ENCODE measurements at regions not wholly inside any gene's neighbourhood (a gene's known extent, or its start where the extent isn't known, plus 50 kb on each side); places are given as distances from the start of the nearest gene placed in this dataset.

DNA sequence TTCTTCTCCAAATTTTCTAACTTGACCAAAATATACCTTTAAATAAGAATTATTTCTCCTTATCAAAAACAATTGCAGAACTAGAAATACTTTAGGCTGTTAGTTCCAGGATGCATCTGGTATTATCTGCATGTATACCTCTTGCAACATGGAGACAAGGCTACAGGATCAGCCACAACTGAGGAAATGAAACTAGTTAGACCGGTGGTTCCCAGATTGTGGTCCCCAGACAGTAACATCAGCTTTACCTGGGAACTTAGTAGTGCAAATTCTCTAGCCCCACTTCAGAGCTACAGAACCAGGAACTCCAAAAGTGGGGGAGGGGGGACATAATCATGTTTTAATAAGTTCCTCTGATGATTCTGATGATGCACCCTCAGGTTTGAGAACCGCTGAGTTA is 61.6 kb upstream of the C9orf72 start:
- H3K4me2 ChIP-seq (ENCODE audit: insufficient read depth, low read length), result no peak overlapping the region
- no peaks in the 10 kb centered on the region for H3K9me1 ChIP-seq (ENCODE audit: control insufficient read depth, insufficient read depth, low read length)
- no TSS peak for BruUV-seq (replicated peaks)
- no peak overlapping the region for H2AFZ ChIP-seq (ENCODE audit: low read depth, low read length)
- H3K27ac ChIP-seq (ENCODE audit: extremely low read depth, low read depth, low read length), result no peak overlapping the region
- no peaks in the 10 kb centered on the region for H4K20me1 ChIP-seq (replicated peaks; ENCODE audit: control insufficient read depth, insufficient read depth, low read length)
- H3K4me3 ChIP-seq, result no peak overlapping the region
- no peaks in the 10 kb centered on the region for H3K27me3 ChIP-seq (ENCODE audit: control insufficient read depth in 2 of 2, insufficient read depth in 2 of 2, low read length in 2 of 2)
- no peaks in the 10 kb centered on the region for H3K36me3 ChIP-seq (ENCODE audit: control insufficient read depth, insufficient read depth, low read length)
- no CpG with 5 or more reads among the region's 2 CpGs for WGBS (ENCODE audit: insufficient coverage, low coverage, missing lambda C conversion rate)
- FAIRE-seq, result no peak
- TF ChIP-seq ETS2 (tag; IDR thresholded peaks at IDR 0.05; ENCODE audit: borderline replicate concordance, poor library complexity, severe bottlenecking) (no peak), VEZF1 (CRISPR knock-in tag; IDR thresholded peaks at IDR 0.05) (no peak), SAFB (IDR thresholded peaks at IDR 0.05; ENCODE audit: borderline replicate concordance, low read depth, low read length) (no peak)
- no peak overlapping the region for H3K9ac ChIP-seq (ENCODE audit: insufficient read depth in 1 of 2, low read depth in 2 of 2, low read length in 2 of 2)
- no peak for DNase-seq (ENCODE audit: extremely low read depth in 1 of 4, low spot score in 3 of 4)
- H3K79me2 ChIP-seq (ENCODE audit: control insufficient read depth, insufficient read depth, low read length), result no peaks in the 10 kb centered on the region
- POLR2A ChIA-PET, result no interaction called here
- intact Hi-C loops (cut with micrococcal nuclease) (no loop called here), in situ Hi-C loops (cut with MboI) (no loop called here)
- H3K4me1 ChIP-seq (replicated peaks in 1 of 2; ENCODE audit: control insufficient read depth in 2 of 2, insufficient read depth in 2 of 2, low read length in 2 of 2), result no peaks in the 10 kb centered on the region
- CTCF ChIA-PET (ENCODE audit: low intra/inter-chr PET ratio), result no interaction called here
- no peak for ATAC-seq
- H3K9me3 ChIP-seq (replicated peaks; ENCODE audit: control insufficient read depth, insufficient read depth, low read depth, low read length), result no peaks in the 10 kb centered on the region

- Histone ChIP-seq H3K4me2 (ENCODE audit: insufficient read depth, low read length) (no peak overlapping the region), H3K79me2 (ENCODE audit: control insufficient read depth, insufficient read depth, low read length) (no peaks in the 10 kb centered on the region), H3K27me3 (ENCODE audit: control insufficient read depth in 2 of 2, insufficient read depth in 2 of 2, low read length in 2 of 2) (no peaks in the 10 kb centered on the region), H4K20me1 (replicated peaks; ENCODE audit: control insufficient read depth, insufficient read depth, low read length) (no peaks in the 10 kb centered on the region), H3K9ac (ENCODE audit: insufficient read depth in 1 of 2, low read depth in 2 of 2, low read length in 2 of 2) (no peak overlapping the region), H3K9me1 (ENCODE audit: control insufficient read depth, insufficient read depth, low read length) (no peaks in the 10 kb centered on the region), H3K9me3 (replicated peaks; ENCODE audit: control insufficient read depth, insufficient read depth, low read depth, low read length) (no peaks in the 10 kb centered on the region), H3K36me3 (ENCODE audit: control insufficient read depth, insufficient read depth, low read length) (no peaks in the 10 kb centered on the region), H3K4me1 (replicated peaks in 1 of 2; ENCODE audit: control insufficient read depth in 2 of 2, insufficient read depth in 2 of 2, low read length in 2 of 2) (no peaks in the 10 kb centered on the region), H2AFZ (ENCODE audit: low read depth, low read length) (no peak overlapping the region), H3K4me3 (no peak overlapping the region), H3K27ac (ENCODE audit: extremely low read depth, low read depth, low read length) (no peak overlapping the region)
- in situ Hi-C loops (cut with MboI), result no loop called here
- intact Hi-C loops (cut with micrococcal nuclease), result no loop called here
- ChIA-PET POLR2A (no interaction called here), CTCF (ENCODE audit: low intra/inter-chr PET ratio) (no interaction called here)
- no peak for TF ChIP-seq ZNF146 (CRISPR knock-in tag; IDR thresholded peaks at IDR 0.05; ENCODE audit: unreplicated experiment)
- TF ChIP-seq, protein P1, sequence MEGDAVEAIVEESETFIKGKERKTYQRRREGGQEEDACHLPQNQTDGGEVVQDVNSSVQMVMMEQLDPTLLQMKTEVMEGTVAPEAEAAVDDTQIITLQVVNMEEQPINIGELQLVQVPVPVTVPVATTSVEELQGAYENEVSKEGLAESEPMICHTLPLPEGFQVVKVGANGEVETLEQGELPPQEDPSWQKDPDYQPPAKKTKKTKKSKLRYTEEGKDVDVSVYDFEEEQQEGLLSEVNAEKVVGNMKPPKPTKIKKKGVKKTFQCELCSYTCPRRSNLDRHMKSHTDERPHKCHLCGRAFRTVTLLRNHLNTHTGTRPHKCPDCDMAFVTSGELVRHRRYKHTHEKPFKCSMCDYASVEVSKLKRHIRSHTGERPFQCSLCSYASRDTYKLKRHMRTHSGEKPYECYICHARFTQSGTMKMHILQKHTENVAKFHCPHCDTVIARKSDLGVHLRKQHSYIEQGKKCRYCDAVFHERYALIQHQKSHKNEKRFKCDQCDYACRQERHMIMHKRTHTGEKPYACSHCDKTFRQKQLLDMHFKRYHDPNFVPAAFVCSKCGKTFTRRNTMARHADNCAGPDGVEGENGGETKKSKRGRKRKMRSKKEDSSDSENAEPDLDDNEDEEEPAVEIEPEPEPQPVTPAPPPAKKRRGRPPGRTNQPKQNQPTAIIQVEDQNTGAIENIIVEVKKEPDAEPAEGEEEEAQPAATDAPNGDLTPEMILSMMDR (IDR thresholded peaks at IDR 0.05 in 2 of 3, conservative IDR thresholded peaks at IDR 0.05 in 1 of 3; ENCODE audit: insufficient read depth in 2 of 3, low read depth in 1 of 3, low read length in 3 of 3), result no peak
- FAIRE-seq (no peak), DNase-seq (ENCODE audit: extremely low read depth in 1 of 4, low spot score in 3 of 4) (no peak), ATAC-seq (no peak)
- WGBS (ENCODE audit: insufficient coverage, low coverage, missing lambda C conversion rate), result 0% methylated on average over 5 of the region's 6 CpGs
- no TSS peak for BruUV-seq (replicated peaks)
These were observed 65.4 kb upstream of the C9orf72 start for GRCh38 chr9:27638716-27639115.

Measured in K562 (cell line).